Left cardiac atrium (tissue), 4 donors: ENCODE measurements at regions not wholly inside any gene's neighbourhood (a gene's known extent, or its start where the extent isn't known, plus 50 kb on each side); places are given as distances from the start of the nearest gene placed in this dataset.

ENCODE experiments used
- ATAC-seq, 2 donors: fragments of 200-7000 bp; cut with Tn5 transposase; one replicate each; pipeline ENCODE4 v1.9.1; 2020; ENCODE audit warnings: mild to moderate bottlenecking in 2 of 2, moderate library complexity in 2 of 2
- DNase-seq: peaks from one replicate; pipeline ENCODE4 v3.0.0-alpha.2; 2020
- intact Hi-C, 2 donors: fragments of 100-400 bp; cut with DNase I; formaldehyde crosslinking; loops; one replicate each; pipeline versions ENCODE4 v1.14.1 to v1.15.1; 2022 to 2023
- donor health status: DM: no; HTN: yes; CAD: no.
- donor health status: DM: no; HTN: yes; CAD: no; lungs with severe emphysema.
- donor health status: DM: yes; HTN: yes; CAD: no.
- donor health status: Dilated cardiomyopathy.

GRCh38 chr2:239762106-239762505 lies 263.0 kb downstream of the NDUFA10 start:
- intact Hi-C loops = no loop called here
- no peak for DNase-seq

GRCh38 chr2:239760596-239760995 lies 264.5 kb downstream of the NDUFA10 start:
- DNase-seq (no peak), ATAC-seq (no peak)
- intact Hi-C loops = no loop called here

More at GRCh38 chr2:239762106-239762505, 263.0 kb downstream of the NDUFA10 start:
- ATAC-seq = no peak

- intact Hi-C loops = no loop called here
- ATAC-seq = peak in 1 of 2 donors; percentile 53
- no peak for DNase-seq
Observed at GRCh38 chr2:239758279-239758877, 266.8 kb downstream of the NDUFA10 start.

GRCh38 chr2:239756790-239757760 lies 268.1 kb downstream of the NDUFA10 start:
- ATAC-seq (no peak), DNase-seq (no peak)
- intact Hi-C loops = no loop called here

GRCh38 chr2:239756031-239756789 lies 268.9 kb downstream of the NDUFA10 start:
- ATAC-seq (no peak), DNase-seq (no peak)
- intact Hi-C loops = no loop called here

- ATAC-seq (no peak), DNase-seq (no peak)
- intact Hi-C loops = no loop called here
Observed at GRCh38 chr2:239753401-239753837, 271.7 kb downstream of the NDUFA10 start.

GRCh38 chr2:239752951-239753350 lies 272.2 kb downstream of the NDUFA10 start:
- DNase-seq (no peak), ATAC-seq (no peak)
- intact Hi-C loops = no loop called here

- intact Hi-C loops = no loop called here
- DNase-seq (peak; percentile 44), ATAC-seq (peak; percentile 60 to 69)
Observed at GRCh38 chr2:239751679-239752355, 273.3 kb downstream of the NDUFA10 start.

- intact Hi-C loops = no loop called here
- DNase-seq = no peak
Observed at GRCh38 chr2:239750929-239751678, 274.0 kb downstream of the NDUFA10 start.

GRCh38 chr2:239750045-239750835 lies 274.9 kb downstream of the NDUFA10 start:
- ATAC-seq (no peak), DNase-seq (no peak)
- intact Hi-C loops = no loop called here

More at GRCh38 chr2:239750929-239751678, 274.0 kb downstream of the NDUFA10 start:
- ATAC-seq = no peak

- ATAC-seq (no peak), DNase-seq (no peak)
- intact Hi-C loops = no loop called here
Observed at GRCh38 chr2:239749272-239749873, 275.8 kb downstream of the NDUFA10 start.

- intact Hi-C loops = no loop called here
- no peak for ATAC-seq
- DNase-seq = no peak
Observed at GRCh38 chr2:239748811-239749210, 276.3 kb downstream of the NDUFA10 start.

- intact Hi-C loops = no loop called here
- DNase-seq (no peak), ATAC-seq (no peak)
Observed at GRCh38 chr2:239747771-239748170, 277.4 kb downstream of the NDUFA10 start.

- DNase-seq (no peak), ATAC-seq (no peak)
- intact Hi-C loops = no loop called here
Observed at GRCh38 chr2:239747274-239747673, 277.9 kb downstream of the NDUFA10 start.

GRCh38 chr2:239746559-239747246 lies 278.4 kb downstream of the NDUFA10 start:
- DNase-seq = no peak
- intact Hi-C loops = no loop called here
- ATAC-seq = no peak

- DNase-seq (no peak), ATAC-seq (no peak)
- intact Hi-C loops = no loop called here
Observed at GRCh38 chr2:239745386-239746227, 279.5 kb downstream of the NDUFA10 start.
